ENCODE measurements at regions not wholly inside any gene's neighbourhood (a gene's known extent, or its start where the extent isn't known, plus 50 kb on each side); places are given as distances from the start of the nearest gene placed in this dataset.

DNA sequence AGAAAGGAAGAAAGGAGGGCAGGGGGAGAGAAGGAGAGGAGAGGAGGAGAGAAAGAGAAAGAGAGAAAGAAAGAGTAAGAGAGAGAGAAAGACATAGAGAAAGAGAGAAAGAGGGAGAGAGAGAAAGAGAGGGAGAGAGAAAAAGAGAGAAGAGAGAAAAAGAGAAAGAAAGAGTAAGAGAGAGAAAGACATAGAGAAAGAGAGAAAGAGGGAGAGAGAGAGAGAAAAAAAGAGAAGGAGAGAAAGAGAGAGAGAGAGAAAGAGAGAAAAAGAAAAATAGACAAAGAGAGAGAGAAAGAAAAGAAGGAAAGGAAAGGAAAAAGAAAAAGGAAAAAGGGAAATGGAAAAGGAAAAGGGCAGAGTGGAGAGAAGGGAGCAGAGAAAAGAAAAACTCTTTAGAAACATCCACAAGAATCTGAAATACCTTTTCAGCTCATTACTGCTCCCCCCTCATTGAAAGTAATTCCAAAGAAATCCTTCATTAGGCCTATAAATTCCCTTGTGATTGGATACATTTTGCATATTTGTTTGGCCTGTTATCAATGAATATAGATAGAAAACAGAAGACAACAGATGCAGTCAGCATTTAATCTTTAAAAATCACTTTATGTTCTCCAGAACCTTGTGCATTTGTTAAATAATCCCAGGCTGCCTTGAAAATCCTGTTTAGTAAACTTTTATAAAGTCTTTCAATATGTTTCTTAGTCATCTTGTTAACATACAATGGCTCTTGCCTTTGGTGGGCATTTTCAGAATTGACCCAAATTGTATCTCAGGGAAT is 411.5 kb downstream of the NFIB start:
- no peak for DNase-seq (ENCODE audit: low read depth in 4 of 4, low spot score in 2 of 4)

DNA sequence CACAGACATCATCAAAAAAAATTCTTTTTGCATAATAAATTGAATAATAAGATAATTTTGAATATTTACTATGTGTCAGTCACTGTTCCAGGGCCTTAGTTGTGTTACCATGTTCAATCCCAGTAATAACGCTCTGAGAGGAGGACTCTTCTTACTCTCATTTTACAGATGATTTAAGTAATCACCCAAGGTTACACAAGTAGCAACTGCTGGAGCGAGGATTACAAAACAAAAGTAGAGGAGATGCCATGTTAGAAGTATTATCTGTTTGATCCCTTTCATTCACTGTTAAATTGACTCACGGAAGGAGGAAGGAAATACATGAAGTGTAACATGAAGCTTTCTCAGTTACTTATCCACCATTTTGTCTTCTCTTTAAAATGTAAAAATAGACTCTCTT is 412.8 kb downstream of the NFIB start:
- DNase-seq (ENCODE audit: low read depth in 4 of 4, low spot score in 2 of 4), result no peak

DNA sequence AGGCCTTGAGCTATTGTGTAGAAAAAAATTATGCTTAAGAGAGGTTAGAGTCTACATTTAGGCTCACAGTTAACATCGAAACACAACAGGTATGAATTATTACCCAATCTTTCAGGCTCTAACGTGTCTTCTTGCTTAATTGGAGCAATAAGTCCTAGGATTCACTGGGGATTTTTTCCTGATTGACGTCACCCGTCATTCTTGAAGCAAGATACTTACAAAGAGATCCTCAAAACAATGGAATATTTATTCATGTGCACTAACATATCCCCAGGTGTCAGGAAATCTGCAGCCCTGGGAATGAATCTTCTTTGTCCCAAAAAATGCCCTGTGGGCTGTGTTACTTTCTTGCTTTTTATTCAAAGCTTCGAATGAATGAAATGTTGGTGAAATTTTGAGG is 413.5 kb downstream of the NFIB start:
- no peak for DNase-seq (ENCODE audit: low read depth in 4 of 4, low spot score in 2 of 4)

DNA sequence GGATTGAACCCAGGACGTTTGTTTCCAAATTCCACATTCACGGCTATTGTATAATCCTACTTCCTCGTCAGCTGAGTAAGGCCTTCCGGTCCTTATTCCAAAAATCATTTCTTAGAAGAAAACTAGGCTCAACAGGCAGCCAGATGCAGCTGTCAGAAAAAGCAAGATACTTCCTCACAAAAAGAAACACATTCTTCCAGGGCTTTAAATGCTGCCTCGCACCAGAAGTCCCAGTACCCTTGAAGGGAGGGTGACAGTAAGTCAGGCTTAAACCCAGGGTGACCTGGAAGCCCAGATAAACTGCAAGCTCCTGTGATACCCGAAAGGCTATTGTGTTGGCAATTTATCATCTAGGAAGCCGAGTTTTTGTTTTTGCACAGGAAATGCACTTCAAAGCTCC is 414.0 kb downstream of the NFIB start:
- DNase-seq (ENCODE audit: low read depth in 4 of 4, low spot score in 2 of 4), result peak in 1 of 4 donors; percentile 17

DNA sequence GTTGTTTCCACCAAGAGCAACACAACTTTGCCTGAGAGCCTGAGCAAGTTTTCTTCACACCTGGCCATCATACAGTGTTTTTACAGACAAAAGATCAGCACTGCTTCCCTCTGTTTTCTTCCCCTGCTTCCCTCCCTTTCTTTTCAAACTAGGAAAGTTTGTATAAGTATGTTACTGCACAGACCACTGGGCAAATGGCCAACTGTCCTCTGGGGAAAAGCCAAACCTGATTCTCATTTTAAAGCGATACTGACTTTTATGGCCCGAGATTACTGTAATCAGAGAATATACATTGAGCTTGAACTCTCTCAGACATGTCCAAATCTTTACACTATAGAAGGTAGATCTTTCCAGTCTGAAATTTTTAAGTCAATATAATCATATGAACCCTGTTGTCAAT is 415.0 kb downstream of the NFIB start:
- no peak for DNase-seq (ENCODE audit: low read depth in 4 of 4, low spot score in 2 of 4)

DNA sequence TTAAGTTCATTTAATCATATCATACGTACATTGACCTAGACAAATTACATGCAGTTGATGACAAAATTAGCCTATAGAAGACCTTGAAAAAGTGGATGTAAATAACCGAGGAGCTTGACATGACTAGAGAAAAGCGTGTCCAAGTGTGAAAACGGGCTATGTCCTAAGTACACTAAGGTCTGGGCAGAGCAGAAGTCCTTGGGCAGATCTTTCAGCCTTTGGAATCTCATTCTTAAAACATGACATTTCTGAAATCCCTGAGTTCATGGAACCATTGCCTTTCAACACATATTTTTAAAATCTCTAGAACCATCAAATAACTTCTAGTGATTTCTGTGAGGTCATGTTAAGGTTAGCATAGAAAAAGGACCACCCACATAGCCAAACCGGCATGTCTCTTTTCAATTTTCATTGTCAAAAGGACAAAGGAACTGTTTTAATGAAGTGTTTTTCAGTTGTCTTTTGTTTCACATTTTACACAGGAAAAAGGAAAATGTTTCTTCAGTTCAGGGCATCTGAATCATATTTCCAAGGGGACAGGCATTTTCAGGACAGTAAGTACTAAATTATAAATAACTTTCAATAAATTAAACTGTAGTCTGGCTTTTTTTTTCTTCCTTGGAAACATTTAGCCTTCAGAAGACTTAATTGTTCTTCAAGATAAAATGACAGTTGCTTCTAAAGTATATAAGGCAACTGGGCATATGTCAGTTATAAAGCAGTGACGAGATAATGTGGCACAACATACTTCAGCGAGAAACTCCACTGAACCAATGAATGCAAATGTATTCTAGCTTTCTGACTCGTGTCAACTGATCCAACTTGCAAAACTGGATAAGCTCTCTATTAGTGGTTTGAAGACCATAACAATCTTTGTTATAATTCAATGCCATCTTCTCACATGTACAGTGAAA is 416.8 kb downstream of the NFIB start:
- no peak for DNase-seq (ENCODE audit: low read depth in 4 of 4, low spot score in 2 of 4)

DNA sequence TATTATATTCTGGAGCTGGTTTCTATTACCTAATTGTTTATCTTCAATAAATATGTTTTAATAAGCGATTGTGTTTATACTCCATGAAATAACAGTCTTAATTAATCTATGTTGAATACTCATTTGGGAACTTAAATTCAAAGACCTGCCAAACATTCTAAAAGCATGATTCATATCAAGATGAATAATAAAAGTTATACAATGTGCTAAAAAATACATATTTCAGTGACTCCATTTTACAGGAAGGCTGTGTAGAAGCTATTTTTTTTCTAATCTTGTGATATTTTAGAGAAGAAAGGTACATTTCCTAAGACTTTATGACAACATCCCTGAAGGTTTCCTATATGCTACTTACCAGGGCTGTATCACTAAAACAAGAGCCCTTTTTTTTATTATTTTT is 417.9 kb downstream of the NFIB start:
- no peak for DNase-seq (ENCODE audit: low read depth in 4 of 4, low spot score in 2 of 4)

DNA sequence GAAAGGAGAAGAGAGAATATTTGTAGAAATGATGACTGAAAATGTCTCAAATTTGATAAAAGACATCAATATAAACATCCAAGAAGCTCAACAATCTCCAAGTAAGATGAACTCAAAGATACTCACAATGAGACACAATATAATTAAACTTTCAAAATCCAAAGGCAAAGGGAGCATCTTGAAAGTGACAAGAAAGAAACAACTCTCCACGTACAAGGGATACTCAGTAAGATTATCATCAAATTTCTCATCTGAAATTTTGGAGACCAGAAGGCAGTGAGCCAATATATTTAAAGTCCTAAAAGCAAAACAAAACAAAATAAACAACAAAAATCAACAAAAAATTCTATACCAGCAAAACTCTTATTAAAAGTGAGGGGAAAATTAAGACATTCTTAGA is 428.7 kb downstream of the NFIB start:
- no peak for DNase-seq (ENCODE audit: low read depth in 4 of 4, low spot score in 2 of 4)

DNA sequence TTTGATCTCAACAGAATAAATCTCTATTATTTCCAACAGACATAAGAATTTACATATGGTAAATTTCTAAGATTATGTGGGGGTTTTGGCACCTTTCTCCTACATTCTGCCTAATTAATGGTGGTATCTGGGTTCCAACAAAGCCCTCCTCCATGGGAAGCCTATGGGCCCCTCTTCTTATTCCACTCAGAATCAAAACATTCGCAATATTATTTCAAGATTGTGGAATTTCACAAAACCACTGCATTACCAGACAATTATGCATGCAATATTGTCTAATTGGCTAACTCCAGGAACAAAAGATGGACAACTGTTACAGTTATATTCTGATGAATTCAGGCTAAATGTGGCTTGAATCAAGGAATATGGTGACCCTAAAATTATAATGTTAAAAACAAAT is 434.0 kb downstream of the NFIB start:
- no peak for DNase-seq (ENCODE audit: low read depth in 4 of 4, low spot score in 2 of 4)

DNA sequence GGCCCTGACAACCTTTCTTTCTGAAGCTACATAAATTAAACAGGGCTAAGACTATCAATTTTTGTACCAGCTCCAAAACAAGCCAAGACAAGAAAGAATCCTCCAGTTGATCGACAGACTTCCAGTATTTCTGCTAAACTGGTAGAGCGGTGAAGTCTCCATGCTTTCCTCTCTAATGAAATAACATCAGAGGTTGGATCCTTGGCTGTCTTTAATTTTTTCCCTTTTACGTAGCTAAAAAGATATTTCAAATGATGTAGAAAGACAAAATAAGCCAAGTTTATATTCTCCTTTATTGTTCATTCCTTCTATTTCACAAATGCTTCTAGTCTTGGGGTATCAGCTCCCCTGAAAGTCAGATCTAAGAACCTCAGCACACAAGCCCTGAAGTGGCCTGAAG is 434.9 kb downstream of the NFIB start:
- DNase-seq (ENCODE audit: low read depth in 4 of 4, low spot score in 2 of 4), result no peak

DNA sequence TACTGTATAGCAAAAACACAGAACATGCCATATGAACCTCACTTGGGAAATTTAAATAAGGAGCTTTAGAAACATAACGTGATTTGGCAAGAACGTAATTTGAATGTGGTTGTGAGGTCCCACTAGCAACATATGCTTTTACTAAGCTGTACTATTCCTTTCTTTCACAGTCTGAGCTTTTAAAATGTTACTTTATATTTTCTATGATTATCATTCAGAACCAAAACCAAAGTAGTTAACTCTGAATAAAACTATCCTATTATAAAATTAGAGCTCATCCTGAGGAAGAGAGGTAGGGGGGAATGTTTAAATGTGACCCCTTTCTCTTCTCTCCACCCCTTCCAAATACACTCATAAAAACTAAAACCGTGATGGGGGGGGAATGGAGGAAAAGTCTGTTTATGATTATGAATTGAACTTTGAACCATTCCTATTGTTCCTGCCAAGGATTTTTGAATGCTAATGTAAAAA is 435.7 kb downstream of the NFIB start:
- DNase-seq (ENCODE audit: low read depth in 4 of 4, low spot score in 2 of 4), result no peak

DNA sequence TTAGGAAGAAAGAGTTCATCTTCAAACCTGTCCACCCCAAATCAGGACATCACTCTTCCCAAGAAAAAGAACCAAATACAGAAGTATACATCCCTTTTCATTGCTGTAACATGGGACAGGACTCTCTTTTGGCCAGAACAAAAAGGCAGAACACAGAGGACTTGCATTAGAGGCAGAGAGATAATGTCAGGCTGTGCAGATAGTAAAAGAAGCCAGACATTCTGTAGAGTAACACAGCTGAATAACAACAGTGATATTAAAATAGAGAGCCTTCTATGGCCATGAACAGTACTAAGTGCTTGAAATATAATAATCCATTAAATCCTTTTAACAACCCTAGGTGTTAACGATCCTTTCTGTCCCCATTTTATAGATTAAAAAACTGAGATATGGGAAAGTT is 437.2 kb downstream of the NFIB start:
- no peak for DNase-seq (ENCODE audit: low read depth in 4 of 4, low spot score in 2 of 4)

DNA sequence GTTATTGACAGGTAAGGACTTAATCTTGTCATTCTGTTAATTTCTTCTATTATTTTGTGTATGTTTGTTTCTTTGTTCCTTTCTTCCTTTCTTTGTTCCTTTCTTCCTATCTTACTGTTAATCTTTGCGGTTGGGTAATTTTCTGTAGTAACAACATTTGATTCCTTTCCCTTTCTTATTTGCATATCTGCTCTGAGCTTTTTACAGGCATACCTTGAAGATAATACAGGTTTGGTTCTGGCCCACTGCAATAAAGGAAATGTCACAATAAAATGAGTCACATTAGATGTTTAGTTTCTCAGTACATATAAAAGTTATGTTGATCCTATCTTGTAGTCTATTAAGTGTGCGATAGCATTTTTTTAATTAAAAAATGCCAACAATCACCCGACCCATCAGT is 440.7 kb downstream of the NFIB start:
- DNase-seq (ENCODE audit: low read depth in 4 of 4, low spot score in 2 of 4), result no peak

DNA sequence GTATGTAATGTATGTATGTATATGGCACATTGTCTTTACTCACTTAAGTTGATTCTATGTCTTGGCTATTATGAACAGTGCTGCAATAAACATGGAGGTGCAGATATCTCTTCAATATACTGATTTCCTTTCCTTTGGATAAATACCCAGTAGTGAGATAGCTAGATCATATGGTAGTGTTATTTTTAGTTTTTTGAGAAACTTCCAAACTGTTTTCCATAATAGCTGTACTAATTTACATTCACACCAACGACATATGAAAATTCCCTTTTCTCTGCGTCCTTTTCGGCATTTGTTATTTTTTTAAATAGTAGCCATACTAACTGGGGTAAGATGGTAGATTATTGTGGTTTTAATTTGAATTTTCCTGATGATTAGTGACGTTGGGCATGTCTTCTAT is 445.6 kb downstream of the NFIB start:
- no peak for DNase-seq (ENCODE audit: low read depth in 4 of 4, low spot score in 2 of 4)

DNA sequence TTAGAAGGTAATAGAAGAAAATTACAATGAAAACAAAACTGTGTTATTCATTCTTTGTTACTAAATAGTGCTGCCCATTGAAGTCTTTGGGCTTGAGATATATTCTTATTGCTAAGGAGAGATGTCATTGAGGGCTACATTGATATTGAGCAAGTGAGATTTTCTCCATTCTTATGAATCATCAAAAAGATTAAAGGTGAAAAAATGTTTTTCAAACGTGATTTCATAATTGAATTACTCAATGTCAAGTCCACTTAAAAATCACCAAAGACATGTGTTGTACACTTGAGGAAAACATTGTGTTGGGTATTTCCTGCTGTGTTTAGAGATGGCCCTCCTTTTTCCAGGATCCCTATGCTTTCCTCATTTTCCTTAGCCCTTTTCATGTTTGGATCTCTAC is 448.1 kb downstream of the NFIB start:
- DNase-seq (ENCODE audit: low read depth in 4 of 4, low spot score in 2 of 4), result no peak

DNA sequence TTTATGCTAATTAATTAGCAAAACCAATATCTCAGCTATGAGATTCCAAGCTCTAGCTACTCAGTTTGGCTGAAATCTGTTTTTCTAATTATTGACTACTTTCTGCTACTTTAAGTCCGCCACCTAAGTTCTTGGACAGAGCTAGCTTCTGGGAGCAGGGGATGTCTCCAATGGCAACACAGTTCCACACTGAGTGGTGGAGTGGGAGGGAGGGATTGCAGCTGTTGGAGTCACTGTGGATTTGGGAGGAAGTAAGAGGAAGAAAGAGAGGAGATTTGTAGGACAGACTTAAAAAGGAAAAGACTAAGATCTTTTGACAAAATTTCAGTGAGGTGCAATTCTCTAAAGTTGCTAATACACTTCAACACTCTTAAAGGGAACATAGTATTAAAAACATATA is 450.8 kb downstream of the NFIB start:
- DNase-seq (ENCODE audit: low read depth in 4 of 4, low spot score in 2 of 4), result peak in 3 of 4 donors; percentile 37 to 53 (median 45)

DNA sequence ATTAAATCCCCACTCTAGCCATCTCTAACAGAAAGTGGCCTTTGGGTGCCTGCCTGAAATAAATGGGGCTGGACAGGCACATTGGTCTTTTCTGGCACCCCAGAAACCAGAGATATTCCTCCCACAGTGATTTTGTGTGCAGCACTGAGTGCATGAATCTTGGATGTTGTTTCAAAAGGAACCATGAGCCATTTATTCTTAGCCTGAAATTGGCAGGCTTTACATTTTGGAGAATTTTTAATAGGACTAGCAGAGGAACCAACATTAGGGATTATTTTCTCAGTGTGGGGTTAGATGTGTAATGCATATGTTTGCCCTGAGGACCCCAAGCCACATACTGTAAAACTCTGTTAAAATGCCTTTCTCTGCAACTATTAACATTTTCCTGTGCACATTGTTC is 451.3 kb downstream of the NFIB start:
- DNase-seq (ENCODE audit: low read depth in 4 of 4, low spot score in 2 of 4), result no peak

DNA sequence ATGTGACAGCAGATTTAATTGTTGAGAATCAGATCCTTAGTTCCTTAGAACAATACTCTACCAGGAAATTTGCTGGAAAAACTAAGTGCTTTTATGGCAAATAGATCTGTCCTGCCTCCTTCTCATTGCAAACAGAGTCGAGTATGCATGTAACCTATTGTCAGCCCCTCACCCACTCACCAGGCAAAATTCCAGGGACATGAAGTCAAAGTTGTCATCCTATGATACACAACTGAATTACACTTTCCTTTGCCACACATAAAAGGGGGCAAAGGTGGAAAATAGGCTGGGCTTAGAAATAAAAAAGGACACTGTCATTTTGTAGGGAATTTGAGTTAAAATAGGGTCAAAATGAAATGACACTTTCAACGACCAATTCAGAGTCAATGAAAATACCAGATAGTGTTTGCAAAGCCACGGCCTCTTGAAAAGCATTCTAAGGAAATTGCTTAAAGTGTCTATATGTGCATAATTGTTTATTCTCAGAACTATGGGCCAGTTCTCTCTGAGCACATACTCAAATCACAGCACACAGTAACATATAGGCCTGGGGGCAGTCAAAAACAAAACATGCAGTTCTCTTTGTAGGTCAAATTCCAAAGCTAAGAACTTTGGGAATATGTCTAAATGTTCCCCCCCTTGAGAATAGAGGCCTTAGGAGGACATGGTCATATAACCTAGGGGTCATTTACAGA is 452.8 kb downstream of the NFIB start:
- DNase-seq (ENCODE audit: low read depth in 4 of 4, low spot score in 2 of 4), result no peak

DNA sequence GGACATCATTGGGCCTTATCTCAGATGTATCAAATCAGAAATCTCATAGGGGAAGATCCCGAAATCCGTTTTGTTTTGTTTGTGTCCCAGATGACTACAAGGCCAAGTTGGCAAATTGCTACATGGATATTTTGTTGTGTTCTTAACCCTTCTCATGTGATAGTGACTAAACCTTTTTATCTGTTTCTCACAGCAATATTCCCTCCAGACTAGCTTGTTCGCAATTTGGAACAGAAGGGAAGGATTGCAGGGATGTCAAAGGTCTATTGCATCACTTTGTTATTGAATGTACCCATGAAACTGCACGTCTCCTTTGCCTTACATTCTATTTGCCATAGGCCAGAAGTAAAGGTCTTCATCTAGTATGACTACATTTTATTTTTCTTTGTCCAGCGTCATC is 453.9 kb downstream of the NFIB start:
- DNase-seq (ENCODE audit: low read depth in 4 of 4, low spot score in 2 of 4), result no peak

DNA sequence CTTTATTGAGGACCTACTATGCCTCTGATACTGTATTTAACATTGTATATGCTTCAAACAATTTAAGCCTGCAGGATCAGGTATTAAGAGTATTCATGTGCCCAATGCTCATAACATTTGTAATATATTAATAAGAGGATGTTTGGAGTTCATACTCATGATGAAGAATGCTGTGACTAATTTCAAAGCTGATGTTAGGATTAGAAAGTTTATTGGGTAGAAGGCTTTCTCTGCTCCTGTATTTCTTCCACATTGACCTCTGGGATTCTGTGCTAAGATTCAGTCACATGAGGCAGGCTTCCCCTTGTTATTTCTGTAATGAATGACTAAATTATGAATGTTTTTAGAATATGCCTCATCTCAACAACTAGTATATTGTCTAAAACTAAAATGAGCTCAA is 456.4 kb downstream of the NFIB start:
- DNase-seq (ENCODE audit: low read depth in 4 of 4, low spot score in 2 of 4), result no peak

DNA sequence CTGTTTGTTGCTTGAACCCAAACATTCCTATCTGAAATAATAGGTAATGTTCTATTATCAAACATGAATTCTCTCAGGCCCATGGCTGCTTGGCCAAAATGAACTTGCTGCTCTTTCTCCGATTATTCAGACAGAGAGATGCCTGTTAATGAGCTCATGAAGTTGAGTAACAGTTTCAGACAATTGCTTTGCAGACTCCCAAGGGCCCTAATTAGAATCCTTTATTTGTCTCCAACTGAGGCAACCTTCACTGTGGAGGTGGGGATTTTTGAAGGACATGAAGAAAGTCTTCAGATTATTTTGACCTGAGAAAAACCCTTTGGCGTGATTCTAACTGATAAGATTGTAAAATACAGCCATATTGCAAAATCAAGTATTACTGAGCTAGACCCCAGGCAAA is 466.7 kb downstream of the NFIB start:
- no peak for DNase-seq (ENCODE audit: low read depth in 4 of 4, low spot score in 2 of 4)
